Left ventricle myocardium inferior (tissue), 1 donor: ENCODE measurements at regions not wholly inside any gene's neighbourhood (a gene's known extent, or its start where the extent isn't known, plus 50 kb on each side); places are given as distances from the start of the nearest gene placed in this dataset.

Experiments used
- DNase-seq: peaks from one replicate; pipeline ENCODE4 v3.0.0-alpha.2; 2020
- H3K27ac ChIP-seq: fragments of 200-600 bp; replicated peaks from 2 replicates; pipeline ENCODE4 v1.8.0; 2021
- H3K27me3 ChIP-seq: fragments of 200-600 bp; 2 replicates; pipeline ENCODE4 v1.8.0; 2021; ENCODE audit warnings: low read depth
- H3K36me3 ChIP-seq: fragments of 200-600 bp; 2 replicates; pipeline ENCODE4 v1.8.0; 2021
- H3K4me1 ChIP-seq: fragments of 200-600 bp; 2 replicates; pipeline ENCODE4 v1.8.0; 2021
- H3K4me3 ChIP-seq: fragments of 200-600 bp; 2 replicates; pipeline ENCODE4 v1.8.0; 2021; ENCODE audit warnings: mild to moderate bottlenecking, moderate library complexity
- H3K9me3 ChIP-seq: fragments of 200-600 bp; replicated peaks from 2 replicates; pipeline ENCODE4 v1.8.0; 2021
- CTCF ChIP-seq: fragments of 200-600 bp; IDR thresholded peaks from 2 replicates; pipeline ENCODE4 v1.8.0; 2021; ENCODE audit warnings: antibody characterized with exemption, mild to moderate bottlenecking, borderline replicate concordance
- intact Hi-C: fragments of 100-400 bp; cut with micrococcal nuclease; formaldehyde crosslinking; loops from one replicate; pipeline ENCODE4 v1.11.0; 2022
- donor health status: DM: no; HTN: yes; CAD: no; lungs with severe emphysema.

- Histone ChIP-seq H3K4me3 (no peak overlapping the region), H3K27ac (no peak overlapping the region), H3K27me3 (no peaks in the 10 kb centered on the region), H3K4me1 (no peaks in the 10 kb centered on the region), H3K36me3 (no peaks in the 10 kb centered on the region), H3K9me3 (peaks cover 8% of the 10 kb centered on the region)
- intact Hi-C loops: no loop called here
- DNase-seq: no peak
- no peak for TF ChIP-seq CTCF
Measured at GRCh38 chr3:181050738-181051137, 61.2 kb upstream of the DNAJC19 start.

DNA sequence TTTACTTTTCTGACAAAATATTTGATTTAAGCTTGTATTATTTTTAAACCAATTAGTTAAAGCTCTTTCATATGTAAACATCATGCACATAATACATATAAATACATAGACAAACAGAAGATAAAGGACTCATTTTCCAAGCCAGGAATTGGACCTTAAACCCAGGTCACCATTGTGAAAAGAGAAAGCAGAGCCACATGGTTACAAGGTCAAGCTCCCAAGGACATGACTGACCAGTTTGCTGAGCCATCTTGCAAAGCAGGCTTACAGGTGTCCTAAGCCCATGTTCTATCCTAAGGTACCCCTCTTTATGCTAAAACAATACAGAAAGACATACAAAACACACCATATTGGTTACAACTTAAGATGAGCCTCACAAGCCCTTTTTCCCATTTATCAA, 50.5 kb upstream of the DNAJC19 start:
- no peaks in the 10 kb centered on the region for H3K27me3 ChIP-seq
- no peak overlapping the region for H3K4me3 ChIP-seq
- H3K36me3 ChIP-seq: no peaks in the 10 kb centered on the region
- H3K27ac ChIP-seq: no peak overlapping the region
- H3K4me1 ChIP-seq: no peaks in the 10 kb centered on the region
- TF ChIP-seq CTCF: no peak
- intact Hi-C loops: no loop called here
- H3K9me3 ChIP-seq: peaks cover 38% of the 10 kb centered on the region
- DNase-seq: no peak
